Fibroblast of lung (primary cell): ENCODE measurements at regions not wholly inside any gene's neighbourhood (a gene's known extent, or its start where the extent isn't known, plus 50 kb on each side); places are given as distances from the start of the nearest gene placed in this dataset.

Source experiments
- DNase-seq, 2 donors: peaks; one replicate each; pipeline versions ENCODE4 v3.0.0 to v3.0.0-alpha.2; 2010; ENCODE audit warnings: low read depth in 2 of 2
- H2AFZ ChIP-seq: 2 replicates; pipeline ENCODE4 v1.5.1; 2012; ENCODE audit warnings: low read length, control low read depth, inconsistent platforms
- H3K27ac ChIP-seq: 2 replicates; pipeline ENCODE4 v1.5.1; 2011; ENCODE audit warnings: low read length, control low read depth; ENCODE audit not compliant: insufficient read depth
- H3K27me3 ChIP-seq: 2 replicates; pipeline ENCODE4 v1.5.1; 2011; ENCODE audit warnings: mild to moderate bottlenecking, low read length; ENCODE audit not compliant: control insufficient read depth, insufficient read depth
- H3K36me3 ChIP-seq: 2 replicates; pipeline ENCODE4 v1.5.1; 2011; ENCODE audit warnings: low read length; ENCODE audit not compliant: control insufficient read depth, insufficient read depth
- H3K4me1 ChIP-seq: 2 replicates; pipeline ENCODE4 v1.5.1; 2011; ENCODE audit warnings: low read length; ENCODE audit not compliant: control insufficient read depth, insufficient read depth; ENCODE audit errors: extremely low read depth
- H3K4me2 ChIP-seq: 2 replicates; pipeline ENCODE4 v1.5.1; 2011; ENCODE audit warnings: low read length, control low read depth; ENCODE audit not compliant: insufficient read depth; ENCODE audit errors: extremely low read depth
- H3K4me3 ChIP-seq, 4 experiments: fragments of 200-600 bp in 1 of 4; sonication (generic) in 1 of 4; replicated peaks in 1 of 4; 2 replicates each; pipeline ENCODE4 v1.5.1; 2011 to 2016; ENCODE audit warnings: low read length in 4 of 4, low read depth in 3 of 4, mild to moderate bottlenecking in 3 of 4, control low read depth in 2 of 4, inconsistent platforms in 1 of 4, mixed read lengths in 1 of 4; ENCODE audit not compliant: insufficient read depth in 1 of 4; ENCODE audit errors: control extremely low read depth in 1 of 4
- H3K79me2 ChIP-seq: 2 replicates; pipeline ENCODE4 v1.5.1; 2012; ENCODE audit warnings: mild to moderate bottlenecking, low read length, inconsistent platforms; ENCODE audit not compliant: control insufficient read depth, insufficient read depth
- H3K9ac ChIP-seq: 2 replicates; pipeline ENCODE4 v1.5.1; 2011; ENCODE audit warnings: mild to moderate bottlenecking, low read length, control low read depth; ENCODE audit not compliant: insufficient read depth
- H3K9me3 ChIP-seq: 2 replicates; pipeline ENCODE4 v1.5.1; 2012; ENCODE audit warnings: low read depth, low read length; ENCODE audit not compliant: control insufficient read depth, insufficient read depth
- H4K20me1 ChIP-seq: 2 replicates; pipeline ENCODE4 v1.5.1; 2011; ENCODE audit warnings: low read length; ENCODE audit not compliant: control insufficient read depth, insufficient read depth; ENCODE audit errors: extremely low read depth
- CTCF ChIP-seq, 2 donors: IDR thresholded peaks in 1 of 2; conservative IDR thresholded peaks in 1 of 2; 1 replicate in 1 of 2; 2 replicates in 1 of 2; pipeline ENCODE4 v1.5.1; 2011 to 2012; ENCODE audit warnings: low read length in 2 of 2, control low read depth in 1 of 2, inconsistent platforms in 1 of 2, low read depth in 1 of 2, mild to moderate bottlenecking in 1 of 2
- EZH2 ChIP-seq: IDR thresholded peaks from 2 replicates; pipeline ENCODE4 v1.5.1; 2012; ENCODE audit warnings: low read length, control low read depth, mild to moderate bottlenecking; ENCODE audit errors: missing control alignments

- Histone ChIP-seq H3K79me2 (no peaks in the 10 kb centered on the region), H3K4me2 (no peak overlapping the region), H2AFZ (no peak overlapping the region), H3K36me3 (no peaks in the 10 kb centered on the region), H3K9me3 (no peaks in the 10 kb centered on the region), H3K9ac (no peak overlapping the region), H4K20me1 (no peaks in the 10 kb centered on the region), H3K4me1 (peaks cover 7% of the 10 kb centered on the region), H3K4me3 (no peak overlapping the region), H3K27me3 (no peaks in the 10 kb centered on the region), H3K27ac (peak overlapping the region; percentile 62)
- DNase-seq: peak; percentile 58 to 94
- TF ChIP-seq CTCF (conservative IDR thresholded peaks at IDR 0.05 in 1 of 2, IDR thresholded peaks at IDR 0.05 in 1 of 2; ENCODE audit: low read depth in 1 of 2, low read length in 2 of 2) (no peak), EZH2 (no peak)
Measured at GRCh38 chr11:122045181-122045586, 70.8 kb downstream of the BLID start.

- H3K36me3 ChIP-seq: no peaks in the 10 kb centered on the region
- no peaks in the 10 kb centered on the region for H4K20me1 ChIP-seq
- peak overlapping the region; percentile 58 for H3K27ac ChIP-seq
- peak overlapping the region; percentile 43 for H2AFZ ChIP-seq
- H3K9me3 ChIP-seq: no peaks in the 10 kb centered on the region
- peak overlapping the region; percentile 48 for H3K4me2 ChIP-seq
- TF ChIP-seq EZH2 (no peak), CTCF (conservative IDR thresholded peaks at IDR 0.05 in 1 of 2, IDR thresholded peaks at IDR 0.05 in 1 of 2; ENCODE audit: low read depth in 1 of 2, low read length in 2 of 2) (no peak)
- no peaks in the 10 kb centered on the region for H3K79me2 ChIP-seq
- DNase-seq: no peak
- H3K27me3 ChIP-seq: no peaks in the 10 kb centered on the region
- H3K9ac ChIP-seq: no peak overlapping the region
- H3K4me1 ChIP-seq: peaks cover 7% of the 10 kb centered on the region
- no peak overlapping the region for H3K4me3 ChIP-seq
Measured at GRCh38 chr11:122044086-122044485, 71.9 kb downstream of the BLID start.

- H2AFZ ChIP-seq: no peak overlapping the region
- H3K4me1 ChIP-seq: peaks cover 12% of the 10 kb centered on the region
- H3K4me2 ChIP-seq: no peak overlapping the region
- no peaks in the 10 kb centered on the region for H3K27me3 ChIP-seq
- no peak for DNase-seq
- H3K79me2 ChIP-seq: no peaks in the 10 kb centered on the region
- H3K27ac ChIP-seq: no peak overlapping the region
- H3K9ac ChIP-seq: no peak overlapping the region
- TF ChIP-seq EZH2 (no peak), CTCF (conservative IDR thresholded peaks at IDR 0.05 in 1 of 2, IDR thresholded peaks at IDR 0.05 in 1 of 2; ENCODE audit: low read depth in 1 of 2, low read length in 2 of 2) (no peak)
- no peak overlapping the region for H3K4me3 ChIP-seq
- no peaks in the 10 kb centered on the region for H4K20me1 ChIP-seq
- no peaks in the 10 kb centered on the region for H3K36me3 ChIP-seq
- H3K9me3 ChIP-seq: no peaks in the 10 kb centered on the region
Measured at GRCh38 chr11:122042981-122043380, 73.0 kb downstream of the BLID start.
